ENCODE measurements at regions not wholly inside any gene's neighbourhood (a gene's known extent, or its start where the extent isn't known, plus 50 kb on each side); places are given as distances from the start of the nearest gene placed in this dataset.
A peak's percentile ranks its signal among the peaks of the same experiment; 100 is the strongest.

GRCh38 chr12:46100551-46101484 is 110.4 kb upstream of the SCAF11 start:
- no peaks in the 10 kb centered on the region for H3K27me3 ChIP-seq (ENCODE audit: control insufficient read depth in 3 of 3, insufficient read depth in 3 of 3, low read length in 3 of 3)
- FAIRE-seq (no peak), DNase-seq (peak; percentile 61 to 87)
- H3K4me1 ChIP-seq (ENCODE audit: control insufficient read depth in 3 of 3, insufficient read depth in 2 of 3, low read depth in 1 of 3, low read length in 2 of 3): peaks cover 0 to 14% (median 0%) of the 10 kb centered on the region in 3 donors
- H3K36me3 ChIP-seq (ENCODE audit: control insufficient read depth in 3 of 3, insufficient read depth in 2 of 3, low read depth in 1 of 3, low read length in 3 of 3): no peaks in the 10 kb centered on the region
- WGBS, 3 donors: 43 to 70% (median 54%) methylated on average over 6 of the region's 6 CpGs
- H3K9me3 ChIP-seq (ENCODE audit: control insufficient read depth in 2 of 2, insufficient read depth in 1 of 2, low read depth in 1 of 2, low read length in 1 of 2): no peaks in the 10 kb centered on the region
- no peak overlapping the region for H3K4me3 ChIP-seq (ENCODE audit: low read depth in 1 of 3, low read length in 3 of 3)
- peak overlapping the region in 1 of 3 donors; percentile 75 for H3K27ac ChIP-seq (ENCODE audit: low read depth in 1 of 3, low read length in 2 of 3)

- no peak overlapping the region for H3K27ac ChIP-seq (ENCODE audit: low read depth in 1 of 3, low read length in 2 of 3)
- H3K9me3 ChIP-seq (ENCODE audit: control insufficient read depth in 2 of 2, insufficient read depth in 1 of 2, low read depth in 1 of 2, low read length in 1 of 2): peaks cover 0 to 5% of the 10 kb centered on the region in 2 donors
- H3K4me1 ChIP-seq (ENCODE audit: control insufficient read depth in 3 of 3, insufficient read depth in 2 of 3, low read depth in 1 of 3, low read length in 2 of 3): no peaks in the 10 kb centered on the region
- H3K4me3 ChIP-seq (ENCODE audit: low read depth in 1 of 3, low read length in 3 of 3): no peak overlapping the region
- WGBS, 3 donors: 68 to 77% (median 69%) methylated on average over 5 of the region's 5 CpGs
- no peaks in the 10 kb centered on the region for H3K36me3 ChIP-seq (ENCODE audit: control insufficient read depth in 3 of 3, insufficient read depth in 2 of 3, low read depth in 1 of 3, low read length in 3 of 3)
- H3K27me3 ChIP-seq (ENCODE audit: control insufficient read depth in 3 of 3, insufficient read depth in 3 of 3, low read length in 3 of 3): no peaks in the 10 kb centered on the region
- no peak for FAIRE-seq
- DNase-seq: no peak
These were observed 99.2 kb upstream of the SCAF11 start for GRCh38 chr12:46089414-46090162.

- no peak for FAIRE-seq
- Histone ChIP-seq H3K4me1 (ENCODE audit: control insufficient read depth in 3 of 3, insufficient read depth in 2 of 3, low read depth in 1 of 3, low read length in 2 of 3) (no peaks in the 10 kb centered on the region), H3K4me3 (ENCODE audit: low read depth in 1 of 3, low read length in 3 of 3) (no peak overlapping the region), H3K27me3 (ENCODE audit: control insufficient read depth in 3 of 3, insufficient read depth in 3 of 3, low read length in 3 of 3) (no peaks in the 10 kb centered on the region), H3K36me3 (ENCODE audit: control insufficient read depth in 3 of 3, insufficient read depth in 2 of 3, low read depth in 1 of 3, low read length in 3 of 3) (no peaks in the 10 kb centered on the region), H3K9me3 (ENCODE audit: control insufficient read depth in 2 of 2, insufficient read depth in 1 of 2, low read depth in 1 of 2, low read length in 1 of 2) (peaks cover 0 to 9% of the 10 kb centered on the region in 2 donors), H3K27ac (ENCODE audit: low read depth in 1 of 3, low read length in 2 of 3) (no peak overlapping the region)
- peak in 1 of 2 donors; percentile 70 for DNase-seq
- 43 to 82% (median 52%) methylated on average over 1 of the region's 1 CpG for WGBS, 3 donors
These were observed 97.6 kb upstream of the SCAF11 start for GRCh38 chr12:46087916-46088439.

- WGBS, 3 donors: 76 to 81% (median 78%) methylated on average over 7 of the region's 7 CpGs
- H3K36me3 ChIP-seq (ENCODE audit: control insufficient read depth in 3 of 3, insufficient read depth in 2 of 3, low read depth in 1 of 3, low read length in 3 of 3): no peaks in the 10 kb centered on the region
- no peaks in the 10 kb centered on the region for H3K4me1 ChIP-seq (ENCODE audit: control insufficient read depth in 3 of 3, insufficient read depth in 2 of 3, low read depth in 1 of 3, low read length in 2 of 3)
- DNase-seq (no peak), FAIRE-seq (no peak)
- H3K4me3 ChIP-seq (ENCODE audit: low read depth in 1 of 3, low read length in 3 of 3): no peak overlapping the region
- no peak overlapping the region for H3K27ac ChIP-seq (ENCODE audit: low read depth in 1 of 3, low read length in 2 of 3)
- H3K27me3 ChIP-seq (ENCODE audit: control insufficient read depth in 3 of 3, insufficient read depth in 3 of 3, low read length in 3 of 3): no peaks in the 10 kb centered on the region
- peaks cover 0 to 9% of the 10 kb centered on the region in 2 donors for H3K9me3 ChIP-seq (ENCODE audit: control insufficient read depth in 2 of 2, insufficient read depth in 1 of 2, low read depth in 1 of 2, low read length in 1 of 2)
These were observed 94.6 kb upstream of the SCAF11 start for GRCh38 chr12:46084666-46085631.

- FAIRE-seq: no peak
- peak in 1 of 2 donors; percentile 15 for DNase-seq
- 94 to 98% (median 96%) methylated on average over 1 of the region's 1 CpG for whole genome bisulfite sequencing, 3 donors
- Histone ChIP-seq H3K4me3 (ENCODE audit: low read depth in 1 of 3, low read length in 3 of 3) (no peak overlapping the region), H3K9me3 (ENCODE audit: control insufficient read depth in 2 of 2, insufficient read depth in 1 of 2, low read depth in 1 of 2, low read length in 1 of 2) (peaks cover 0 to 21% of the 10 kb centered on the region in 2 donors), H3K27me3 (ENCODE audit: control insufficient read depth in 3 of 3, insufficient read depth in 3 of 3, low read length in 3 of 3) (no peaks in the 10 kb centered on the region), H3K27ac (ENCODE audit: low read depth in 1 of 3, low read length in 2 of 3) (no peak overlapping the region), H3K36me3 (ENCODE audit: control insufficient read depth in 3 of 3, insufficient read depth in 2 of 3, low read depth in 1 of 3, low read length in 3 of 3) (no peaks in the 10 kb centered on the region), H3K4me1 (ENCODE audit: control insufficient read depth in 3 of 3, insufficient read depth in 2 of 3, low read depth in 1 of 3, low read length in 2 of 3) (no peaks in the 10 kb centered on the region)
These were observed 92.3 kb upstream of the SCAF11 start for GRCh38 chr12:46082490-46083200.

- DNase-seq: no peak
- 90 to 93% (median 93%) methylated on average over 4 of the region's 4 CpGs for WGBS, 3 donors
- Histone ChIP-seq H3K36me3 (ENCODE audit: control insufficient read depth in 3 of 3, insufficient read depth in 2 of 3, low read depth in 1 of 3, low read length in 3 of 3) (no peaks in the 10 kb centered on the region), H3K27ac (ENCODE audit: low read depth in 1 of 3, low read length in 2 of 3) (no peak overlapping the region), H3K27me3 (ENCODE audit: control insufficient read depth in 3 of 3, insufficient read depth in 3 of 3, low read length in 3 of 3) (no peaks in the 10 kb centered on the region), H3K4me1 (ENCODE audit: control insufficient read depth in 3 of 3, insufficient read depth in 2 of 3, low read depth in 1 of 3, low read length in 2 of 3) (peaks cover 0 to 3% (median 3%) of the 10 kb centered on the region in 3 donors), H3K9me3 (ENCODE audit: control insufficient read depth in 2 of 2, insufficient read depth in 1 of 2, low read depth in 1 of 2, low read length in 1 of 2) (peaks cover 0 to 9% of the 10 kb centered on the region in 2 donors), H3K4me3 (ENCODE audit: low read depth in 1 of 3, low read length in 3 of 3) (no peak overlapping the region)
- FAIRE-seq: no peak
These were observed 82.9 kb upstream of the SCAF11 start for GRCh38 chr12:46073321-46073720.

- H3K9me3 ChIP-seq (ENCODE audit: control insufficient read depth in 2 of 2, insufficient read depth in 1 of 2, low read depth in 1 of 2, low read length in 1 of 2): no peaks in the 10 kb centered on the region
- DNase-seq (peak; percentile 82 to 84), FAIRE-seq (no peak)
- 33 to 39% (median 37%) methylated on average over 8 of the region's 8 CpGs for WGBS, 3 donors
- peaks cover 0 to 3% (median 3%) of the 10 kb centered on the region in 3 donors for H3K4me1 ChIP-seq (ENCODE audit: control insufficient read depth in 3 of 3, insufficient read depth in 2 of 3, low read depth in 1 of 3, low read length in 2 of 3)
- H3K27ac ChIP-seq (ENCODE audit: low read depth in 1 of 3, low read length in 2 of 3): peak overlapping the region in 1 of 3 donors; percentile 54
- no peaks in the 10 kb centered on the region for H3K36me3 ChIP-seq (ENCODE audit: control insufficient read depth in 3 of 3, insufficient read depth in 2 of 3, low read depth in 1 of 3, low read length in 3 of 3)
- no peak overlapping the region for H3K4me3 ChIP-seq (ENCODE audit: low read depth in 1 of 3, low read length in 3 of 3)
- no peaks in the 10 kb centered on the region for H3K27me3 ChIP-seq (ENCODE audit: control insufficient read depth in 3 of 3, insufficient read depth in 3 of 3, low read length in 3 of 3)
These were observed 81.6 kb upstream of the SCAF11 start for GRCh38 chr12:46071769-46072624.

Measured in small intestine (tissue), 7 donors.